Vagina (tissue), 2 donors: ENCODE measurements at regions not wholly inside any gene's neighbourhood (a gene's known extent, or its start where the extent isn't known, plus 50 kb on each side); places are given as distances from the start of the nearest gene placed in this dataset.

Experiments
- CTCF ChIP-seq, 3 experiments: fragments of 450-650 bp in 2 of 3; fragments of 200-600 bp in 1 of 3; sonication (generic) in 1 of 3; IDR thresholded peaks; one replicate each; pipeline ENCODE4 v1.5.1; 2017 to 2019; ENCODE audit warnings: antibody characterized with exemption in 3 of 3, mild to moderate bottlenecking in 2 of 3, moderate library complexity in 2 of 3
- POLR2A ChIP-seq, 2 donors: fragments of 450-650 bp; IDR thresholded peaks; one replicate each; pipeline ENCODE4 v1.6.1; 2017; ENCODE audit warnings: antibody characterized with exemption in 2 of 2, mild to moderate bottlenecking in 2 of 2, moderate library complexity in 2 of 2
- POLR2AphosphoS5 ChIP-seq, 2 donors: sonication (generic); formaldehyde crosslinking; IDR thresholded peaks; one replicate each; pipeline ENCODE4 v1.9.0; 2017; ENCODE audit warnings: antibody characterized with exemption in 2 of 2, mild to moderate bottlenecking in 2 of 2, low read depth in 1 of 2; ENCODE audit not compliant: insufficient read depth in 1 of 2

- TF ChIP-seq CTCF (IDR thresholded peaks at IDR 0.05) (no peak), POLR2A (IDR thresholded peaks at IDR 0.05) (no peak), POLR2AphosphoS5 (IDR thresholded peaks at IDR 0.05; ENCODE audit: insufficient read depth in 1 of 2, low read depth in 1 of 2) (no peak)
These were observed 77.2 kb upstream of the PTCHD4 start for GRCh38 chr6:48188158-48188557.
